ENCODE measurements at regions not wholly inside any gene's neighbourhood (a gene's known extent, or its start where the extent isn't known, plus 50 kb on each side); places are given as distances from the start of the nearest gene placed in this dataset.

DNA sequence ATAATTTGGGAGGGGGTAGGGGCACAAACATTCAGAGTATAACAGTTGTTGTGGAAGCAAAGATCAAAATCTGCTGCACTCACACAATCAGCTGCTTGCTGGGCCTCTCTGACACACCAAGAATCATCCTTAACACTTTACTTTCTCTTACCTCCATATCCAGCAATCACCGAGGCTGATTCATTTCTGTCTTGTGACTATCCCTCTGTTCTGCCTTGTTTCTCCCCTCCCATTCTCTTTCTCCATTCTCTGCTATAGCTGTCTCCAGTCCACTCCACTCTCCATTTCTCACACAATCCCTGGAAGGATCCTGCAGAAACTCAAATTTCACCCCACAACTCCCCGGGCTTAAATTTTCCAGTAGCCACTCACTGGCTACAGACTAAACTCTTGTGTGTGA, 91.8 kb upstream of the NGF start:
- TF ChIP-seq CTCF (conservative IDR thresholded peaks at IDR 0.05; ENCODE audit: low read depth, low read length), result no peak
- no peak for TF ChIP-seq POLR2A (IDR thresholded peaks at IDR 0.05; ENCODE audit: low read depth, low read length)
- TF ChIP-seq SMC3 (IDR thresholded peaks at IDR 0.05; ENCODE audit: low read depth, low read length), result no peak
- no peak for TF ChIP-seq MAZ (IDR thresholded peaks at IDR 0.05; ENCODE audit: borderline replicate concordance, low read depth, low read length)

Data from IMR-90 (cell line).